Smooth muscle cell (in vitro differentiated cells): ENCODE measurements at regions not wholly inside any gene's neighbourhood (a gene's known extent, or its start where the extent isn't known, plus 50 kb on each side); places are given as distances from the start of the nearest gene placed in this dataset.

Experiments
- DNase-seq: peaks from one replicate; lab custom pipeline; 2025; ENCODE audit not compliant: unreplicated experiment; lab: John Stamatoyannopoulos, UW
- H2AFZ ChIP-seq: fragments of 200-600 bp; sonication (generic); 2 replicates; pipeline ENCODE4 v1.6.0; 2016; ENCODE audit warnings: antibody characterized with exemption, low read depth, mild to moderate bottlenecking
- H3F3A ChIP-seq: fragments of 200-600 bp; sonication (generic); 2 replicates; pipeline ENCODE4 v1.6.0; 2017; ENCODE audit warnings: antibody characterized with exemption, low read depth
- H3K27ac ChIP-seq: fragments of 200-600 bp; sonication (generic); 2 replicates; pipeline ENCODE4 v1.5.1; 2016; ENCODE audit warnings: low read depth, mild to moderate bottlenecking
- H3K27me3 ChIP-seq: fragments of 200-600 bp; sonication (generic); 2 replicates; pipeline ENCODE4 v1.6.1; 2016; ENCODE audit warnings: low read depth, mild to moderate bottlenecking
- H3K36me3 ChIP-seq: fragments of 200-600 bp; sonication (generic); 2 replicates; pipeline ENCODE4 v1.5.1; 2016; ENCODE audit warnings: low read depth
- H3K4me1 ChIP-seq: fragments of 200-600 bp; sonication (generic); 2 replicates; pipeline ENCODE4 v1.5.1; 2016; ENCODE audit warnings: low read depth
- H3K4me2 ChIP-seq: fragments of 200-600 bp; sonication (generic); 2 replicates; pipeline ENCODE4 v1.6.0; 2016; ENCODE audit warnings: mild to moderate bottlenecking
- H3K4me3 ChIP-seq: fragments of 200-600 bp; sonication (generic); 2 replicates; pipeline ENCODE4 v1.5.1; 2016; ENCODE audit warnings: mild to moderate bottlenecking
- H3K79me2 ChIP-seq: fragments of 200-600 bp; sonication (generic); 2 replicates; pipeline ENCODE4 v1.6.0; 2016; ENCODE audit warnings: low read depth, mild to moderate bottlenecking
- H3K9ac ChIP-seq: fragments of 200-600 bp; sonication (generic); 2 replicates; pipeline ENCODE4 v1.6.0; 2016; ENCODE audit warnings: low read depth
- H3K9me3 ChIP-seq: fragments of 200-600 bp; sonication (generic); replicated peaks from 2 replicates; pipeline ENCODE4 v1.5.1; 2016; ENCODE audit warnings: low read depth
- H4K20me1 ChIP-seq: fragments of 200-600 bp; sonication (generic); 2 replicates; pipeline ENCODE4 v1.6.0; 2016; ENCODE audit warnings: low read depth
- WGBS: methylation state at CpG from one replicate; pipeline ENCODE4 v1.1.7; 2016; ENCODE audit warnings: low lambda C conversion rate; 5-methylcytosine and 5-hydroxymethylcytosine counted together
- TF ChIP-seq, protein P1 (sequence below): fragments of 200-600 bp; sonication (generic); IDR thresholded peaks from 2 replicates; pipeline ENCODE4 v1.5.1; 2017; ENCODE audit warnings: borderline replicate concordance, mild to moderate bottlenecking, antibody characterized with exemption; ENCODE audit not compliant: insufficient read depth, poor library complexity, severe bottlenecking

DNA sequence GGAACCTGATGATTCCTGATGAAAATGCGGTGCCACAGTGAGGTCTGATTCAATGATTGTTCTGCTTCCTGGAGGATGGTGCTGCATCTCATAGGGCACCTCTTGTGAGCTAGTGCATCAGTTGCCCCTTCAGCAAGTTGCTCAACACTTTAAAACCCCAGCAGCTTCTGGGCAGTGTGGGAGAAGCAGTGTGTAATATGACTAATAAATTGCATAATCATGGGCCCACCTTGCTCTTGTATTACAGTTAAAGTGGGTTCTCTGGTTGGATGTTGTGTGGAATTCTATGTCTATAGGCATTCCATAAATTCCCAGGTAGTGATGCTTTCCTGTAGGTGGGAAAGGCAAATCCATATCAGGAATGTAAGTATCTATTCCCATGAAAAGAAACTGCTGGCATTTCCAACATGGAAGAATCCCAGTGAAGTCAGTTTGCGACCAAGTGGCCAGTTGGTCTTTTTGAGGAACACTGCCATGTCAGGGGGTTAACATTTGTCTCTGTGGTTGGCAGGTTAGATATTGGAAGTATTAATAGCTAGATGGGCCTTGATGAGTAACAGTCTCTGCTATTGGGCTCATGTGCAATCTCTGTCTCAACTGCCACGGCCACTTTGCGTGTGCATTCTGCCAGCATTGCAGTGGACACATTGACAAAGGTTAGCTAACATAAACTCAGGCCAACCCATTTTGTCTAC, 121.1 kb upstream of the OTUD4 start:
- no peaks in the 10 kb centered on the region for H3K9me3 ChIP-seq

DNA sequence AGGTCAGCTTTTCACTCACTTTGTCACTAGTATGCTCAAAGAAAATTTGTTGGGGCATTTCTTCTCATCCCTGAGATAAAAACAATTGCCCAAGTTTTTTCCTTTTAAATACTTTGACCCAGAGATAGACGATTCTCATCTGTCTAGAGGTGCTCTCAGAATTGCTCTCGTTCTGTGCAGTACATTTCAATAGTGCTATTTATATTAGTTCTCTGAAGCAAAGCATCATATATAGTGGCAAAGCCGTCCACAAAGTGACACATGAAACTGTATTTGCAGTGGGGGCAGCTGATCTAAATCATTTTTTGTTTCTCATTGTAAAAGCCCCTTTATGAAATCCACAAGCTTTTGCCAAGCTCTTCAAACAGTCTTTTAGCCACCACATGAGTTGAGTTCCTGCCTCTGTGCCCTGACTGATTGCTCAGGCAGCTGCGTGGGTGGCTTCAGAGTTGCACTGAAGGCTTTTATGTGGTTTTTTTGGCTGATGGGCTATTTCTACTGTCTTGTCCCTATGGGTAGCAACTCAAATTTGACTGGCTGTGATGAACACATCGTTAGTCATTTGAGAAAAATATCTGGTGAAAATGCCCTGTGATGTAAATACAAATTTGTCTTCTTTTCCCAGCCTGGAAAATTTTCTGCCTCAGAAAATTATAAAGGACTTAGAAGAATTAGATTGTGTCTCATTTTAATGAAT, 119.1 kb upstream of the OTUD4 start:
- Histone ChIP-seq H3K4me1 (peaks cover 15% of the 10 kb centered on the region), H3K36me3 (no peaks in the 10 kb centered on the region), H3K79me2 (no peaks in the 10 kb centered on the region), H3K9me3 (no peaks in the 10 kb centered on the region), H2AFZ (no peak overlapping the region), H3F3A (peaks cover 8% of the 10 kb centered on the region), H3K4me3 (no peak overlapping the region), H3K4me2 (peak overlapping the region; percentile 74), H3K9ac (peak overlapping the region; percentile 55), H3K27me3 (no peaks in the 10 kb centered on the region), H4K20me1 (no peaks in the 10 kb centered on the region), H3K27ac (peak overlapping the region; percentile 92)
- no peak for DNase-seq
- 19% methylated on average over 5 of the region's 5 CpGs for whole genome bisulfite sequencing
- TF ChIP-seq, protein P1, sequence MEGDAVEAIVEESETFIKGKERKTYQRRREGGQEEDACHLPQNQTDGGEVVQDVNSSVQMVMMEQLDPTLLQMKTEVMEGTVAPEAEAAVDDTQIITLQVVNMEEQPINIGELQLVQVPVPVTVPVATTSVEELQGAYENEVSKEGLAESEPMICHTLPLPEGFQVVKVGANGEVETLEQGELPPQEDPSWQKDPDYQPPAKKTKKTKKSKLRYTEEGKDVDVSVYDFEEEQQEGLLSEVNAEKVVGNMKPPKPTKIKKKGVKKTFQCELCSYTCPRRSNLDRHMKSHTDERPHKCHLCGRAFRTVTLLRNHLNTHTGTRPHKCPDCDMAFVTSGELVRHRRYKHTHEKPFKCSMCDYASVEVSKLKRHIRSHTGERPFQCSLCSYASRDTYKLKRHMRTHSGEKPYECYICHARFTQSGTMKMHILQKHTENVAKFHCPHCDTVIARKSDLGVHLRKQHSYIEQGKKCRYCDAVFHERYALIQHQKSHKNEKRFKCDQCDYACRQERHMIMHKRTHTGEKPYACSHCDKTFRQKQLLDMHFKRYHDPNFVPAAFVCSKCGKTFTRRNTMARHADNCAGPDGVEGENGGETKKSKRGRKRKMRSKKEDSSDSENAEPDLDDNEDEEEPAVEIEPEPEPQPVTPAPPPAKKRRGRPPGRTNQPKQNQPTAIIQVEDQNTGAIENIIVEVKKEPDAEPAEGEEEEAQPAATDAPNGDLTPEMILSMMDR = no peak

More for the DNA sequence above, 121.1 kb upstream of the OTUD4 start:
- Histone ChIP-seq H3K27me3 (no peaks in the 10 kb centered on the region), H3K27ac (peak overlapping the region; percentile 92), H4K20me1 (no peaks in the 10 kb centered on the region), H2AFZ (no peak overlapping the region), H3K36me3 (no peaks in the 10 kb centered on the region), H3K4me2 (no peak overlapping the region), H3K79me2 (no peaks in the 10 kb centered on the region), H3K9ac (no peak overlapping the region), H3K4me3 (no peak overlapping the region), H3K4me1 (peaks cover 15% of the 10 kb centered on the region), H3F3A (peaks cover 8% of the 10 kb centered on the region)
- DNase-seq = no peak
- TF ChIP-seq, protein P1 = no peak
- WGBS = 90% methylated on average over 4 of the region's 4 CpGs

DNA sequence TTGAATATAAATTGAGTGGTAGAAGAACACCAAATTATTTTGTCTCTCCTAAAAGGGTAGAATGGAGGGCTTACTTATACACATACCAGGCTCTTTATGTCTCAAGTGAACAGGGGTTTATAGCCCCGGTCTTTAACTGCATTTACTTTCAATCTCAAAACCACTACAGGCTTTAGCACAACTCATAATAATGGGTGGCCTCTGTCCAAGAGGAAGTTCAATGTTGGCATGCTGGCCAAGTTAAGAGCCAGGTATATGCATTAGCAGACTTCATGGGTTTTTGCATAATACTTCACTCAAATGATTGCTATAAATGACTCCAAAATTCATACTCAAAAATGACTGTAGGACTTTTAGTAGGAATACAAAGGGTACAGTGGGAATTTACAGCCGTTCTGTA, 118.5 kb upstream of the OTUD4 start:
- H3K27me3 ChIP-seq = no peaks in the 10 kb centered on the region
- H3K4me3 ChIP-seq = no peak overlapping the region
- H3K9me3 ChIP-seq = no peaks in the 10 kb centered on the region
- no peaks in the 10 kb centered on the region for H3K36me3 ChIP-seq
- TF ChIP-seq, protein P1 = no peak
- H4K20me1 ChIP-seq = no peaks in the 10 kb centered on the region
- H2AFZ ChIP-seq = no peak overlapping the region
- peaks cover 15% of the 10 kb centered on the region for H3K4me1 ChIP-seq
- no peaks in the 10 kb centered on the region for H3K79me2 ChIP-seq
- H3F3A ChIP-seq = peaks cover 8% of the 10 kb centered on the region
- H3K9ac ChIP-seq = no peak overlapping the region
- WGBS = 60% methylated on average over 2 of the region's 2 CpGs
- H3K4me2 ChIP-seq = peak overlapping the region; percentile 74
- no peak for DNase-seq
- peak overlapping the region; percentile 92 for H3K27ac ChIP-seq
